DMS114 treated with DMSO at 0.1 percent for 48 hours (cell line): ENCODE measurements at regions not wholly inside any gene's neighbourhood (a gene's known extent, or its start where the extent isn't known, plus 50 kb on each side); places are given as distances from the start of the nearest gene placed in this dataset.

Source experiments
- DNase-seq: peaks from one replicate; lab custom pipeline; 2025; ENCODE audit not compliant: unreplicated experiment; lab: John Stamatoyannopoulos, UW

- DNase-seq = no peak
Measured at GRCh38 chr1:106780066-106780465, 276.4 kb upstream of the PRMT6 start.

DNA sequence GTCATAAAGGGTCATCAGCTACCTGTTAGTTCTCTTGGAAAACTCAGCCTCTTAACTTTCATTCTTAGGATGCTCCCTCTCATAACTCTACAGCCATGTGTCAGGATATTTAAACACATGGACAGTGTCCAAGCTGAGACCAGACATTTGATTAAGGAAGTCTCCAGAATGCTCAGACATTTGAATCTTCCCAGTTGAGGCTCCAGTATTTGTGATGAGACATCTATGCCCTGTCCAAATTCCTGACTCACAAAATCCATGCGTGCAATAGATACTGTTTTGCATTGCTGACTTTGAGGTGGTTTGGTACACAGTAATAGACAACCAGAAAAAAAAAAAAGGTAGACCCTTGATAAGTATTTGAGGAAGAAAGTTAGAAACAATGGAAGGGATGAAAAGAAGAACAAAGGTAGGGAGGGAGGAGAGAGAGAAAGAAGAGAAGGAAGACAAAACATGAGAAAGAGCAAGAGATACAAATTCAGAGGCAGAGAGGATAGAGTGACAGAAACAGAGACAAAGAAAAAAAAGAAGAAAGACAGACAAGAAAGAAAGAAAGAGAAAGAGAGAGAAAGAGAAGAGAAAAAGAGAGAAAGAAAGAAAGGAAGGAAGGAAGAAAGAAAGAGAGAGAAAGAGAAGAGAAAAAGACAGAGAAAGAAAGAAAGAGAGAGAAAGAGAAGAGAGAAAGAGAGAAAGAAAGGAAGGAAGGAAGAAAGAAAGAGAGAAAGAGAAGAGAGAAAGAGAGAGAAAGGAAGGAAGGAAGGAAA, 275.5 kb upstream of the PRMT6 start:
- no peak for DNase-seq

GRCh38 chr1:106785176-106785575, 271.3 kb upstream of the PRMT6 start:
- DNase-seq = no peak

- DNase-seq = no peak
Measured at GRCh38 chr1:106787520-106787919, 269.0 kb upstream of the PRMT6 start.

DNA sequence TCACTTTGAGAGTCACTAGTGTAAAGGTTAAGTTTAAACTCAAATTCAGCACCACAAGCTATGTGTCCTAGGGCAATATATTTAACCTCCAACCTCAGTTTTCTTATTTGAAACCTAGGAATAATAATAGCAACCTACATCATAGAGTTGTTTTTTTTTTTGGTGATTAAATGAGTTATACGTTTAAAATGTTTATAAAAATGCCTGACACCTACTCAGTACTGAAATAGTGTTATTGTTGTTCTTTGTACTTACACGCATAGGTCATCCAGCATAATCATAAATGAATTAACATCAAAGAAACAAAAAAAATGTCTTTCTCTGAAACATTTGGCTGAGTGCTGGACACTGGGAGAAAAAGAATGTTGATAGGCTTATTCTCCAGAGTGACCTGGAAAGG, 266.8 kb upstream of the PRMT6 start:
- no peak for DNase-seq

GRCh38 chr1:106791041-106791440, 265.4 kb upstream of the PRMT6 start:
- no peak for DNase-seq

DNA sequence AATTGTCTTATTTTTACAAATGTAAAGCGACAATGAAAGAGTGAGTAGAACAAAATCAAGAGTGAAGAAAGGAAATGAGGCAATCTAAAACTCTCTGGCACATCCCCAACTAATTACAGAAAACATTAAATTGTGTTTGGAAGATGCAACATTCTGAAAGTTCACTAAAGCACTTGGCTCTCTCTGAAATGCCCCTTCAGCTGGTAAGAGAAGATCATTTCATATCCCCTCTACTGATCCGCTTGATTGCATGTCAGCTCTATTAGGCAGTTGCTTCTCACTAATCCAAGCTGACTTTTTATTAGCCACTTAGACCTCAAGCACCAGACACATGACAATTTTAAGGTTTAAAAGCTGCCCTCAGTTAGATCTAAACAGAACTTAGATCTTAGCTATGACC, 262.8 kb upstream of the PRMT6 start:
- no peak for DNase-seq

DNA sequence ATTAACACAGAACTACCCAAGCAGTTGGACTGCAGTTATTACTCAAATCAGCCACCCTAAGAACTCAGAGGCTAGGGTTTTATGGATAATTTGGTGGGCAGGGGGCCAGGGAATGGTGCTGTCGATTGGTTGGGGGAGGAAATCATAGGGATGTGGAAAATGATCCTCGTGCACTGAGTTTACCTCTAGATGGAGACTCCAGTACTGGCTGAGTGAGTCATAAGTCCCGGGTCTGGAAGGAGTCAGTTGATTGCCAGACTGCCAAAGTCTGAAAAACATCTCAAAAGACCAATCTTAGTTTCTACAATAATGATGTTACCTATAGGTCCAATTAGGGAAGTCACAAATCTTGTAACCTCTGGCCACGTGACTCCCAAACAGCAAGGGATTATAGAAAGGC, 257.5 kb upstream of the PRMT6 start:
- no peak for DNase-seq

GRCh38 chr1:106802181-106802580, 254.3 kb upstream of the PRMT6 start:
- DNase-seq = no peak

DNA sequence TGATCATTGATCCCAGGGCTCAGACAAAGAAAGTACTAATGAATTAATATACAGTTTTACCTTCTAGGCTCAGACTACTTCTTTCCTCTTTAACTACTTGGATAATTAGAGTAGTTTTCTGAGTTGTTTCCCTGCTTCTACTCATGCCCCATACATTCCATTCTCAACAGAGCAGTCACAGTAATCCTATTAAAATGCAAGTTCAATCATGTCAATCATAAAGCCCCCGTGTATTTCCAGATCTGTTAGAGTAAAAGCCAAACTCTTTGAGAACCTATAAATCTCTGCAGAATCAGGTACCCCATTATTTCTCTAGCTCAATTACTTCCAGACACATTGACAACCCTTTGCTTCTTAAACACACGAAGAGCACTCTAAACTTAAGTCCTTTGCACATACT, 242.1 kb upstream of the PRMT6 start:
- DNase-seq = no peak

DNA sequence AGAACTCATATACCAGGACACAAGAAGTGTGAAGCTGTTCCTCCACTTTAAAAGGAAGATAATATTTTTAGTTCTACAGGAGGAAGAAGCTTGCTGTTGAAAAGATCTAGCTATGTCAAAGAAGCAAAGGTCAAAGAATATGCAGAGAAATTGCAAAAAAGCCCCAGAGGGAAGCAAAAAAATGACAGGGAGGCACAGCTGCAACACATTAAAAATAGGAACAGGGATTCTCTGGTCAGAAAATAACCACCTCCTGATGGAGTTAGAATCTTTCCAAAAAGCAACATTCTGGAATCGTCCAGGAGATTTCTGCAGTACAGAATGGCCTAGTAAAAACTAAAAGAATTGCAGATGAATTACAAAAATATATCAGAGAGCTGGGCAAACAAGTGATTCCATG, 238.9 kb upstream of the PRMT6 start:
- no peak for DNase-seq

- no peak for DNase-seq
Measured at GRCh38 chr1:106831511-106831910, 225.0 kb upstream of the PRMT6 start.

DNA sequence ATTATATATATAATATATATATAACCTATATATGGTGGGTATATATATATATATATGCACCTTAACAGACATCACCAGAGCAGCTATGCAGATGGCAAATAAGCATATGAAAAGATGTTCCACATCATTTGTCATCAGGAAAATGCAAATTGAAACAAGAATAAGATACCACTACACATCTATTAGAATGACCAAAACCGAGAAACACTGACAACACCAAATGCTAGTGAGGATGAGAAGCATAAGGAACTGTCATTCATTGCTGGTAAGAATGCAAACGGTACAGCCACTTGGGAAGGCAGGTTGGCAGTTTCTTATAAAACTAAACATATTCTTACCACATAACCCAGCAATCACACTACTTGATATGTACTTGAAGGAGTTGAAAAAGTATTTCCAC, 219.8 kb upstream of the PRMT6 start:
- DNase-seq = no peak

GRCh38 chr1:106843518-106843917, 213.0 kb upstream of the PRMT6 start:
- DNase-seq = no peak

DNA sequence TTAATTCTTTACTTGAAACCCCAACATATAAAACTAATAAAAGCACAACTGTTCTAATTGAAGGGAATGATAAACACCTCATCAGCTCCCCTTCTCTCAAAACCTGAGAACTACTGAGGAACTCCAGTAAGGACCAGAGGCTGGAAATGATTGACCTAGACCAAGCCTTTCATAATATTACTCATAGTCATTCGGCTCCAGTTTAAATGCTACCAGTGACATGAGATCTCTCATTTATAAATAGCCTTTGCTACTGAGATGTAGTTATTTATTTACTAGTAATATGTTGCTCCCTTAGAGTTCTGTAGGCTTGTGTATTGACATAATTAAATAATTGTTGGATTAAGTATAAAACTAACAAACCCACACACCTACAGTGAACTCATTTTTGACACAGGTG, 209.8 kb upstream of the PRMT6 start:
- no peak for DNase-seq

GRCh38 chr1:106861110-106861509, 195.4 kb upstream of the PRMT6 start:
- DNase-seq = no peak

DNA sequence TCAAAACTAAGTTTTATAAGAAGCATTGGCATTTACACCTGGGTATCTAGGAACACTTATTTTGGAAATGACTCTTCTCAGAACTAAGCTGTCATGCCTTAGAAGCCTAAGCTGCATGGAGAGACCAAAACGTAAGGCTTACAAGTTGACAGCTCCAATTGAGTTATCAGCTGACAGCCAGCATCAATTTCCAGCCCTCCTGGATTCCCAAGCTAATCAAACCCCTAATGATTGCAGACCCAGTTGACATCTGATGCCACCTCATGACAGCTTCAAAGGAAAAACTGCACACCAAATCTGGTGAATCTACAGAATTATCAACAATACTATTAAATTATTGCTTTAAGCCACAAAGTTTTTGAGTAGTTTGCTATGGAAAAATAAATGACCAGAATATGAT, 187.6 kb upstream of the PRMT6 start:
- DNase-seq = no peak

GRCh38 chr1:106875622-106876021, 180.9 kb upstream of the PRMT6 start:
- DNase-seq = no peak

- DNase-seq = no peak
Measured at GRCh38 chr1:106876384-106876783, 180.1 kb upstream of the PRMT6 start.

DNA sequence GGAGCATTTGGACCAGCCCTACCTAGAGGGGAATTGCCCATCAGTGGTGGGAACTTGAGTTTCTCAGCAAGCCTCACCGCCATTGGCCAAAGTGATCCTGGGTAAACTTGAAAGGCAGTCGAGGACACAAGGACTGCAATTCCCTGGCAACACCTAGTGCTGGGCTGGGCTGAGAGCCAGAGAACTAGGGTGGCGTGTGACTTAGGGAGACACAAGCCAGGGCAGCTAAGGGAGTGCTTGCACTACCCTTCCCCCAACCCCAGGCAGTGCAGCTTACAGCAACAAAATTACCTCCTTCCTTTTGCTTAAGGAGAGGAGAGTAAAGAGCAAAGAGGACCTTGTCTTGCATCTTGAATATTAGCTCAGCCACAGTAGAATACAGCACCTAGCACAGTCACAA, 176.9 kb upstream of the PRMT6 start:
- no peak for DNase-seq

- DNase-seq = no peak
Measured at GRCh38 chr1:106880226-106880625, 176.2 kb upstream of the PRMT6 start.

DNA sequence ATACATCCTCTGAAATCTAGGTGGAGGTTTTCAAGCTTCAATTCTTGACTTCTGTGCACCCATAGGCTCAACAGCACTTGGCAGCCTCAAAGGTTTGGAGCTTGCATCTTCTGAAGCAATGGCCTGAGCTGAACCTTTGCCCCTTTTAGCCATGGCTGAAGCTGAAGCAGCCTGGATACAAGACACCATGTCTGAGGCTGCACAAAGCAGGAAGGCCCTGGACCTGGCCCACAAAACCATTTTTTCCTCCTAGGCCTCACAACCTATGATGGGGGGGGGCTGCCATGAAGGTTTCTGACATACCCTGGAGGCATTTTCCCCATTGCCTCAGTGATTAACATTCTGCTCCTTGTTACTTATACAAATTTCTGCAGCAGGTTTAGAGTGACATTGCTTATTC, 173.3 kb upstream of the PRMT6 start:
- no peak for DNase-seq

DNA sequence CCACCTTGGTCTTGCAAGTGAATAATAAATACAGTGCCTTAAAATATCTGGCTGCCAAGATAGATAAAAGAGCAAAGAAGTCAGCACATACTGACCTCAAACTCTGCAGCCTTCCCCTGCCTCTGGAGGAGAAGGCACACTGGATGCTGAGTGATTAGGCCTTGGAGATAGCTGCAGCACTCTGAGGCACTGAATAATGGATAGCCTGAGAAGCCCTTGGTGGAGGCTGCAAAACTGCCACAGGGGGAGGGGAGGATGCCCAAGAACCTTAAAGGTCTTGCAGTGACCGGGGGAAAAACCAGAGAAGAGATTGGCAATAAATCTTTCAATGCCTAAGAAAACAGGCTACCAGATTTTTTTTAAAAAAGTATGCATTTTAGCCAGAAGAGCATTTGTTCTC, 167.4 kb upstream of the PRMT6 start:
- no peak for DNase-seq
